ENCODE measurements at regions not wholly inside any gene's neighbourhood (a gene's known extent, or its start where the extent isn't known, plus 50 kb on each side); places are given as distances from the start of the nearest gene placed in this dataset.

DNA sequence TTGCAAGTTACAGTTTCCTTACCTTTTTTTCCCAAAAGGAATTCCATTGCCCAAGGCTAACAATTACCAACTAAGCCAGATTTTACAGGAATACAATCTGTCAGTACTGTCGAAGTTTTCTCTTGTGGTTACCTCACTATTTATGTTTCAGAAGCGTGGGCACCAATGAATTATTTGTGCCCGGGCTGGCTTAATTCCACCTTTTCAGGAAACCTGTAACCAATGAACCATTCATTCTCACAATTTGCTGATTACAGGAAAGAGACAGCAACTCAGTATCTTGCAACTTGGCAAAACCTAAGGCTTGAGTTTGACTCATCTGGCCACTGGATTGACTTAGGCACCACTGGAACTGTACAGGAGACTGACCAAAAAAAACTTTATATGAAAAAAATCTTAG, 485.6 kb downstream of the INHBA start (continued):
- TF ChIP-seq POLR2AphosphoS5 (IDR thresholded peaks at IDR 0.05; ENCODE audit: low read depth, low read length) (no peak), TAF1 (IDR thresholded peaks at IDR 0.05; ENCODE audit: low read depth, low read length) (no peak), KDM5A (IDR thresholded peaks at IDR 0.05; ENCODE audit: low read length) (no peak), BCL11A (IDR thresholded peaks at IDR 0.05; ENCODE audit: low read depth in 2 of 2, low read length in 2 of 2) (no peak), CTBP2 (IDR thresholded peaks at IDR 0.05; ENCODE audit: borderline replicate concordance, insufficient read depth, insufficient read length, low read length) (no peak), JUN (IDR thresholded peaks at IDR 0.05; ENCODE audit: low read depth, low read length) (no peak), POLR2A (IDR thresholded peaks at IDR 0.05; ENCODE audit: control extremely low read depth in 1 of 2, low read depth in 2 of 2, low read length in 2 of 2) (no peak)
